ENCODE measurements at regions not wholly inside any gene's neighbourhood (a gene's known extent, or its start where the extent isn't known, plus 50 kb on each side); places are given as distances from the start of the nearest gene placed in this dataset.

DNA sequence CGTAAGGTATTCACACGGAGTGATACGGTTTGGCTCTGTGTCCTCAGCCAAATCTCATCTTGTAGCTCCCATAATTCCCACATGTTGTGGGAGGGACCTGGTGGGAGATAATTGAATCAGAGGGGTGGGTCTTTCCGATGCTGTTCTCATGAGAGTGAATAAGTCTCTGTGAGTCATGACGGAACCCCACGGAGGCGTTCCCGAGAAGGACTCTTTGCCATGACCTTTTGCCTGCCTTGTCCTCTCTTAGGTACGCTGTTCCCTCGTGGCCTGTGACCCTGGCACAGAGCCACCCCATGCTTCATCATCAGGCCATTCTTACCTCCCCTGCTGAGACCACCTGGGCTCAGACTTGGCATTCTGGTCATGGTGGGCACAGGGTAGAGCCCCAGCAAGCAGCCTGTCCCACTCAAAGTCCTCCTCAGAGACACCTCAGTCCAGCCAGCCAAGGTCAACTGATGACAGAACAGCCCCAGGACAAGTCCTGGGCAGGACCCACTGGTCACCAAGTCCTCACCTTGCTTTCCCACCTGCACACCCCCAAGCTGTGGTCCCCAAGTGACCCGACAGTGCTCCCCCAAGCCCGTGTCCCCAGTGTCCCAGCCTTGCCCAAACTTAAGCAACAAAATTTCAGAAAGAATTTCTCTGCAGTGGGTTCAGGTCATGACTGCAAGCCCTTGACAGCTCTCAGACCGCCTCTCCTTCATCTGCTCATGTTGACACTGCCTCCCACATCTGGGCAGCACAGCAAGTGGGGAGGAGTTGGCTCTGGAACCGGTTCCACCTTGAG is 158.4 kb downstream of the ACTL8 start:
- no peaks in the 10 kb centered on the region for H3K36me3 Mint-ChIP-seq (ENCODE audit: low read depth)
- POLR2A ChIA-PET = no interaction called here
- no peaks in the 10 kb centered on the region for H3K4me1 Mint-ChIP-seq
- CTCF ChIA-PET = no interaction called here
- no peak overlapping the region for H3K4me3 Mint-ChIP-seq
- peaks cover 11% of the 10 kb centered on the region for H3K27me3 Mint-ChIP-seq
- H3K27ac Mint-ChIP-seq = no peak overlapping the region
- no peaks in the 10 kb centered on the region for H3K9me3 Mint-ChIP-seq
- no peak for DNase-seq

GRCh38 chr1:17914131-17914530 is 159.0 kb downstream of the ACTL8 start:
- no peaks in the 10 kb centered on the region for H3K9me3 Mint-ChIP-seq
- no peaks in the 10 kb centered on the region for H3K36me3 Mint-ChIP-seq (ENCODE audit: low read depth)
- no peak for DNase-seq
- no peak overlapping the region for H3K4me3 Mint-ChIP-seq
- ChIA-PET POLR2A (no interaction called here), CTCF (no interaction called here)
- H3K27ac Mint-ChIP-seq = no peak overlapping the region
- no peaks in the 10 kb centered on the region for H3K4me1 Mint-ChIP-seq
- H3K27me3 Mint-ChIP-seq = peaks cover 11% of the 10 kb centered on the region

DNA sequence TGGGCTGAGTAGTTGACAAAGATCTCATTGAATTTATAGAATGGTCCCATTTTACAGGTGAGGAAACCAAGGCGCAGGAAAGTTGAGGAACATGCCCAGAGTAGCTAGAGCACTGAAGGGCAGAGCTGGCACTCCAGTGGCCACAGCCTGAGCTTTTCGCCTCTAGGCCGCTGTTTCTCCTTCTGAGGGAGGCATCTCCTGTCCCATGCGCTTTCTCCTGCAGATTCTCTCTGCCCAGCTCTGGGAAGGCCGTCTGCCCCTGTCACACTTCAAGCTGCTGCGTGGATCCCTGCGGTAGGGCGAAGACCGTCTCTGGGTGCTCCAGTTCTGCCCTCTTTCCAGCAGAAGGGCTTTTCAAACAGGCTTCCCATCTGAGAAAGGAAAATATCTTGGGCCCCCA is 159.9 kb downstream of the ACTL8 start:
- no peak overlapping the region for H3K27ac Mint-ChIP-seq
- DNase-seq = no peak
- POLR2A ChIA-PET = no interaction called here
- no peaks in the 10 kb centered on the region for H3K4me1 Mint-ChIP-seq
- H3K4me3 Mint-ChIP-seq = no peak overlapping the region
- peaks cover 6% of the 10 kb centered on the region for H3K27me3 Mint-ChIP-seq
- no peaks in the 10 kb centered on the region for H3K9me3 Mint-ChIP-seq
- CTCF ChIA-PET = no interaction called here
- no peaks in the 10 kb centered on the region for H3K36me3 Mint-ChIP-seq (ENCODE audit: low read depth)

DNA sequence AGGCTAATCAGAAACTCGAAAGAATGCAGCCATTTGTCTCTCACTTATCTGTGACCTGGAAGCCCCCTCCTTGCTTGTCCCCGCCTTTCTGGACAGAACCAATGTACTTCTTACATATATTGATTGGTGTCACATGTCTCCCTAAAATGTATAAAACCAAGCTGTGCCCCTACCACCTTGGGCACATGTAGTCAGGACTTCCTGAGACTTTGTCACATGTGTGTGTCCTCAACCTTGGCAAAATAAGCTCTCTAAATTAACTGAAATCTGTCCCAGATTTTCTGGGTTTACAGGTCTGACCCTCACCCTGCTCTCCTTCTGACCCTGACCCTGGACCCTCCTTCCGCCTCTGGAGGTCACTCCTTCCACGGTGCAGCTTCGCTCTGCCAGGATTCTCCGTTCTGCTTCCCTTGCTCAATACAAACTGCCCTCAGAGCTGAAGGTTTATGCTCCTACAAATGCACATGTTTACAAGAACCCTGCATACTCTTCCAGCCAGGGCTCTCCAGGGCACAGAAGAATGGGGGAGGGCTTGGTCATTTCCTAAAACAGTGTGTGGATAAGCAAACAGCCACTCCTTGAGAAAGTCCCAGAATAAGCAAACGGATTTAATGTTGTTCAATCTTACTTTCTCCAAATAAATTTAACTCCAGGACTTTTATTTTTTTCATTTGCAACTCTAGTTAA is 160.5 kb downstream of the ACTL8 start:
- no peaks in the 10 kb centered on the region for H3K9me3 Mint-ChIP-seq
- ChIA-PET CTCF (no interaction called here), POLR2A (no interaction called here)
- no peak overlapping the region for H3K4me3 Mint-ChIP-seq
- no peaks in the 10 kb centered on the region for H3K36me3 Mint-ChIP-seq (ENCODE audit: low read depth)
- H3K27ac Mint-ChIP-seq = no peak overlapping the region
- no peaks in the 10 kb centered on the region for H3K4me1 Mint-ChIP-seq
- DNase-seq = no peak
- peaks cover 3% of the 10 kb centered on the region for H3K27me3 Mint-ChIP-seq

- Mint-ChIP-seq H3K27ac (no peak overlapping the region), H3K4me3 (no peak overlapping the region), H3K4me1 (no peaks in the 10 kb centered on the region), H3K27me3 (peaks cover 3% of the 10 kb centered on the region), H3K36me3 (ENCODE audit: low read depth) (no peaks in the 10 kb centered on the region), H3K9me3 (no peaks in the 10 kb centered on the region)
- ChIA-PET CTCF (no interaction called here), POLR2A (no interaction called here)
- no peak for DNase-seq
Observed at GRCh38 chr1:17916702-17917101, 161.6 kb downstream of the ACTL8 start.

GRCh38 chr1:17919525-17920439 is 164.6 kb downstream of the ACTL8 start:
- H3K36me3 Mint-ChIP-seq (ENCODE audit: low read depth) = no peaks in the 10 kb centered on the region
- ChIA-PET POLR2A (no interaction called here), CTCF (no interaction called here)
- H3K9me3 Mint-ChIP-seq = no peaks in the 10 kb centered on the region
- no peak overlapping the region for H3K4me3 Mint-ChIP-seq
- H3K27ac Mint-ChIP-seq = no peak overlapping the region
- no peaks in the 10 kb centered on the region for H3K4me1 Mint-ChIP-seq
- peaks cover 1% of the 10 kb centered on the region for H3K27me3 Mint-ChIP-seq
- no peak for DNase-seq

GRCh38 chr1:17920881-17921640 is 165.9 kb downstream of the ACTL8 start:
- no peaks in the 10 kb centered on the region for H3K36me3 Mint-ChIP-seq (ENCODE audit: low read depth)
- H3K27ac Mint-ChIP-seq = no peak overlapping the region
- DNase-seq = no peak
- H3K9me3 Mint-ChIP-seq = no peaks in the 10 kb centered on the region
- no peaks in the 10 kb centered on the region for H3K4me1 Mint-ChIP-seq
- no peaks in the 10 kb centered on the region for H3K27me3 Mint-ChIP-seq
- ChIA-PET CTCF (no interaction called here), POLR2A (no interaction called here)
- H3K4me3 Mint-ChIP-seq = no peak overlapping the region

- H3K9me3 Mint-ChIP-seq = no peaks in the 10 kb centered on the region
- H3K4me3 Mint-ChIP-seq = no peak overlapping the region
- POLR2A ChIA-PET = no interaction called here
- DNase-seq = no peak
- H3K27ac Mint-ChIP-seq = no peak overlapping the region
- no peaks in the 10 kb centered on the region for H3K27me3 Mint-ChIP-seq
- H3K36me3 Mint-ChIP-seq (ENCODE audit: low read depth) = no peaks in the 10 kb centered on the region
- CTCF ChIA-PET = interaction anchor here (2.1 kb wide), 1 partner anchor 178 kb away, joined by 9 read pairs; no protein-coding TSS in a partner anchor
- no peaks in the 10 kb centered on the region for H3K4me1 Mint-ChIP-seq
Observed at GRCh38 chr1:17922833-17923232, 167.7 kb downstream of the ACTL8 start.

GRCh38 chr1:17923666-17924065 is 168.5 kb downstream of the ACTL8 start:
- Mint-ChIP-seq H3K27me3 (no peaks in the 10 kb centered on the region), H3K9me3 (no peaks in the 10 kb centered on the region), H3K27ac (no peak overlapping the region), H3K4me3 (no peak overlapping the region), H3K36me3 (ENCODE audit: low read depth) (no peaks in the 10 kb centered on the region), H3K4me1 (no peaks in the 10 kb centered on the region)
- no peak for DNase-seq
- POLR2A ChIA-PET = no interaction called here
- CTCF ChIA-PET = interaction anchor here (2.1 kb wide), 1 partner anchor 177 kb away, joined by 9 read pairs; no protein-coding TSS in a partner anchor

- ChIA-PET POLR2A (no interaction called here), CTCF (interaction anchor here (2.1 kb wide), 1 partner anchor 176 kb away, joined by 9 read pairs; no protein-coding TSS in a partner anchor)
- Mint-ChIP-seq H3K27me3 (no peaks in the 10 kb centered on the region), H3K36me3 (ENCODE audit: low read depth) (no peaks in the 10 kb centered on the region), H3K27ac (no peak overlapping the region), H3K9me3 (no peaks in the 10 kb centered on the region), H3K4me1 (no peaks in the 10 kb centered on the region), H3K4me3 (no peak overlapping the region)
- no peak for DNase-seq
Observed at GRCh38 chr1:17924578-17924977, 169.4 kb downstream of the ACTL8 start.

GRCh38 chr1:17925290-17926237 is 170.4 kb downstream of the ACTL8 start:
- no peak overlapping the region for H3K4me3 Mint-ChIP-seq
- POLR2A ChIA-PET = no interaction called here

DNA sequence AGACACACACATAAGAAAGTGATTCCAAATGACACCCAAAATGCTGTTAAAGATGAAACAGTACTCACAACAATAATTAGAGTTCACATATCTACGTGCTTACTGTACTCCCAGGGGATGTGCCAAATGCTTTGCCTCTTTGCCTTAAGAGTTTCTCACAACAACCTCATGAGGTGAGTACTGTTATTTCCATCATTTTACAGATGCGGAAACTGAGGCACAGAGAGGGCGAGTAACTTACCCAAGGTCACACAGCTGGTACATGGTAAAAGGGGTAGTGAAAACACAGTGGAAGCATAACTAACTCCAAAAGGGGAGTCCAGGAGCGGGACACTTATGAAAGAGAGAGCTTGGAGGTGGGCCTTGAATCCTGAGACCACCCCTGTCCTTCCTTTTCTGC is 171.8 kb downstream of the ACTL8 start:
- no peak overlapping the region for H3K27ac Mint-ChIP-seq
- H3K36me3 Mint-ChIP-seq (ENCODE audit: low read depth) = no peaks in the 10 kb centered on the region
- no peak for DNase-seq
- H3K9me3 Mint-ChIP-seq = no peaks in the 10 kb centered on the region
- CTCF ChIA-PET = no interaction called here
- no peaks in the 10 kb centered on the region for H3K4me1 Mint-ChIP-seq
- POLR2A ChIA-PET = no interaction called here
- no peak overlapping the region for H3K4me3 Mint-ChIP-seq
- H3K27me3 Mint-ChIP-seq = no peaks in the 10 kb centered on the region

More at GRCh38 chr1:17925290-17926237, 170.4 kb downstream of the ACTL8 start:
- Mint-ChIP-seq H3K27ac (no peak overlapping the region), H3K9me3 (no peaks in the 10 kb centered on the region), H3K4me1 (no peaks in the 10 kb centered on the region), H3K27me3 (no peaks in the 10 kb centered on the region), H3K36me3 (ENCODE audit: low read depth) (no peaks in the 10 kb centered on the region)
- CTCF ChIA-PET = no interaction called here
- DNase-seq = no peak
